ENCODE measurements at regions not wholly inside any gene's neighbourhood (a gene's known extent, or its start where the extent isn't known, plus 50 kb on each side); places are given as distances from the start of the nearest gene placed in this dataset.

DNA sequence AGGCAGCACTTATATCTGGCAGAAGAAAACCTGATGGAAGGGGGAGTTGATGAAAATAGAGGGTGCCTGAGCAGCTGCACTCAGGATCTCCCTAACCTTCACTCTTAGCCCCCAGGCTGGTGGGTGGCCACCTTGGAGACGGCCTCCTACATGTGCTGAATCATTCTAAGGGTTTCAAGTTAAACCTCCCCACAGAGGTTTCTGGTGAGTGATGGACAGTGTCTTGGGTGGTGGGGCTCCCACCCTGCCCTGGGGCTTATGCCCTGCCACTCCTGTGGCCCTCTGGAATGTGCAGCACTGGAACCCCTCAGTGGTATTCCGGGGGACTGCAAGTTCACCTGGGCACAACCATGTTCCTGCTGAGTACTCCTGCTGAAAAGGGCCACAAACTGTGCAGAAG is 357.2 kb downstream of the CD83 start:
- CTCF ChIA-PET (ENCODE audit: low intra/inter-chr PET ratio, low total read pairs) = no interaction called here
- Histone ChIP-seq H3K4me1 (ENCODE audit: insufficient read depth, low read length) (no peaks in the 10 kb centered on the region), H3K27ac (ENCODE audit: extremely low read length, insufficient read depth, low read length) (no peak overlapping the region), H4K20me1 (ENCODE audit: insufficient read depth, low read length) (no peaks in the 10 kb centered on the region), H3K36me3 (replicated peaks in 1 of 2; ENCODE audit: control insufficient read depth in 1 of 2, insufficient read depth in 2 of 2, low read length in 2 of 2) (no peaks in the 10 kb centered on the region), H3K9me3 (ENCODE audit: low read length) (peaks cover 13% of the 10 kb centered on the region; the same call in 1 of the 2 replicates), H3K4me2 (ENCODE audit: low read depth, low read length) (no peak overlapping the region), H3K9ac (ENCODE audit: insufficient read depth, low read depth, low read length) (no peak overlapping the region), H3K4me3 (replicated peaks in 1 of 3; ENCODE audit: insufficient read depth in 1 of 3, low read depth in 2 of 3, low read length in 3 of 3) (no peak overlapping the region), H3K27me3 (ENCODE audit: control insufficient read depth in 1 of 2, insufficient read depth in 2 of 2, low read length in 2 of 2) (peaks cover 0 to 5% of the 10 kb centered on the region in 2 experiments; a peak in 3 of 5 replicates), H2AFZ (ENCODE audit: low read length) (no peak overlapping the region), H3K79me2 (ENCODE audit: insufficient read depth, low read length) (no peaks in the 10 kb centered on the region)
- intact Hi-C loops (cut with micrococcal nuclease; ENCODE audit: unreplicated experiment) (no loop called here), in situ Hi-C loops (cut with HindIII; ENCODE audit: extremely low pct_ligation_motif_present, low pct_unique_long_range_greater_than_20kb) (no loop called here)
- TF ChIP-seq ZSCAN25 (CRISPR knock-in tag; IDR thresholded peaks at IDR 0.05) (no peak), CREM (IDR thresholded peaks at IDR 0.05) (no peak), CREM (CRISPR knock-in tag; IDR thresholded peaks at IDR 0.05) (no peak), ZNF878 (CRISPR knock-in tag; IDR thresholded peaks at IDR 0.05) (no peak), ARHGAP35 (CRISPR knock-in tag; IDR thresholded peaks at IDR 0.05; ENCODE audit: borderline replicate concordance) (no peak), SMAD3 (CRISPR knock-in tag; IDR thresholded peaks at IDR 0.05) (no peak), NCOA5 (CRISPR knock-in tag; IDR thresholded peaks at IDR 0.05) (no peak), CC2D1A (CRISPR knock-in tag; IDR thresholded peaks at IDR 0.05) (no peak), SMAD9 (CRISPR knock-in tag; IDR thresholded peaks at IDR 0.05) (no peak), TEAD2 (CRISPR knock-in tag; IDR thresholded peaks at IDR 0.05) (no peak), ZSCAN12 (CRISPR knock-in tag; IDR thresholded peaks at IDR 0.05) (no peak), ARNTL (CRISPR knock-in tag; IDR thresholded peaks at IDR 0.05) (no peak), ZNF629 (CRISPR knock-in tag; conservative IDR thresholded peaks at IDR 0.05) (no peak), ATF7-NPFF (CRISPR knock-in tag; IDR thresholded peaks at IDR 0.05; ENCODE audit: low read depth) (no peak), FOXO1 (CRISPR knock-in tag; IDR thresholded peaks at IDR 0.05) (no peak)
- TF ChIP-seq, protein P1, sequence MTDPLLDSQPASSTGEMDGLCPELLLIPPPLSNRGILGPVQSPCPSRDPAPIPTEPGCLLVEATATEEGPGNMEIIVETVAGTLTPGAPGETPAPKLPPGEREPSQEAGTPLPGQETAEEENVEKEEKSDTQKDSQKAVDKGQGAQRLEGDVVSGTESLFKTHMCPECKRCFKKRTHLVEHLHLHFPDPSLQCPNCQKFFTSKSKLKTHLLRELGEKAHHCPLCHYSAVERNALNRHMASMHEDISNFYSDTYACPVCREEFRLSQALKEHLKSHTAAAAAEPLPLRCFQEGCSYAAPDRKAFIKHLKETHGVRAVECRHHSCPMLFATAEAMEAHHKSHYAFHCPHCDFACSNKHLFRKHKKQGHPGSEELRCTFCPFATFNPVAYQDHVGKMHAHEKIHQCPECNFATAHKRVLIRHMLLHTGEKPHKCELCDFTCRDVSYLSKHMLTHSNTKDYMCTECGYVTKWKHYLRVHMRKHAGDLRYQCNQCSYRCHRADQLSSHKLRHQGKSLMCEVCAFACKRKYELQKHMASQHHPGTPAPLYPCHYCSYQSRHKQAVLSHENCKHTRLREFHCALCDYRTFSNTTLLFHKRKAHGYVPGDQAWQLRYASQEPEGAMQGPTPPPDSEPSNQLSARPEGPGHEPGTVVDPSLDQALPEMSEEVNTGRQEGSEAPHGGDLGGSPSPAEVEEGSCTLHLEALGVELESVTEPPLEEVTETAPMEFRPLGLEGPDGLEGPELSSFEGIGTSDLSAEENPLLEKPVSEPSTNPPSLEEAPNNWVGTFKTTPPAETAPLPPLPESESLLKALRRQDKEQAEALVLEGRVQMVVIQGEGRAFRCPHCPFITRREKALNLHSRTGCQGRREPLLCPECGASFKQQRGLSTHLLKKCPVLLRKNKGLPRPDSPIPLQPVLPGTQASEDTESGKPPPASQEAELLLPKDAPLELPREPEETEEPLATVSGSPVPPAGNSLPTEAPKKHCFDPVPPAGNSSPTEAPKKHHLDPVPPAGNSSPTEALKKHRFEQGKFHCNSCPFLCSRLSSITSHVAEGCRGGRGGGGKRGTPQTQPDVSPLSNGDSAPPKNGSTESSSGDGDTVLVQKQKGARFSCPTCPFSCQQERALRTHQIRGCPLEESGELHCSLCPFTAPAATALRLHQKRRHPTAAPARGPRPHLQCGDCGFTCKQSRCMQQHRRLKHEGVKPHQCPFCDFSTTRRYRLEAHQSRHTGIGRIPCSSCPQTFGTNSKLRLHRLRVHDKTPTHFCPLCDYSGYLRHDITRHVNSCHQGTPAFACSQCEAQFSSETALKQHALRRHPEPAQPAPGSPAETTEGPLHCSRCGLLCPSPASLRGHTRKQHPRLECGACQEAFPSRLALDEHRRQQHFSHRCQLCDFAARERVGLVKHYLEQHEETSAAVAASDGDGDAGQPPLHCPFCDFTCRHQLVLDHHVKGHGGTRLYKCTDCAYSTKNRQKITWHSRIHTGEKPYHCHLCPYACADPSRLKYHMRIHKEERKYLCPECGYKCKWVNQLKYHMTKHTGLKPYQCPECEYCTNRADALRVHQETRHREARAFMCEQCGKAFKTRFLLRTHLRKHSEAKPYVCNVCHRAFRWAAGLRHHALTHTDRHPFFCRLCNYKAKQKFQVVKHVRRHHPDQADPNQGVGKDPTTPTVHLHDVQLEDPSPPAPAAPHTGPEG (CRISPR knock-in tag; IDR thresholded peaks at IDR 0.05) = no peak
- TF ChIP-seq, protein P2, sequence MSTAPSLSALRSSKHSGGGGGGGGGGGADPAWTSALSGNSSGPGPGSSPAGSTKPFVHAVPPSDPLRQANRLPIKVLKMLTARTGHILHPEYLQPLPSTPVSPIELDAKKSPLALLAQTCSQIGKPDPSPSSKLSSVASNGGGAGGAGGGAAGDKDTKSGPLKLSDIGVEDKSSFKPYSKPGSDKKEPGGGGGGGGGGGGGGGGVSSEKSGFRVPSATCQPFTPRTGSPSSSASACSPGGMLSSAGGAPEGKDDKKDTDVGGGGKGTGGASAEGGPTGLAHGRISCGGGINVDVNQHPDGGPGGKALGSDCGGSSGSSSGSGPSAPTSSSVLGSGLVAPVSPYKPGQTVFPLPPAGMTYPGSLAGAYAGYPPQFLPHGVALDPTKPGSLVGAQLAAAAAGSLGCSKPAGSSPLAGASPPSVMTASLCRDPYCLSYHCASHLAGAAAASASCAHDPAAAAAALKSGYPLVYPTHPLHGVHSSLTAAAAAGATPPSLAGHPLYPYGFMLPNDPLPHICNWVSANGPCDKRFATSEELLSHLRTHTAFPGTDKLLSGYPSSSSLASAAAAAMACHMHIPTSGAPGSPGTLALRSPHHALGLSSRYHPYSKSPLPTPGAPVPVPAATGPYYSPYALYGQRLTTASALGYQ (CRISPR knock-in tag; IDR thresholded peaks at IDR 0.05) = no peak
- no peak for DNase-seq (ENCODE audit: low spot score)
- no TSS peak for BruUV-seq (replicated peaks)
- ATAC-seq = no peak
- FAIRE-seq = no peak
- 26% methylated on average over 2 of the region's 2 CpGs for WGBS (ENCODE audit: low lambda C conversion rate)
- POLR2A ChIA-PET = no interaction called here

Data from HepG2 (cell line).